TTC549 (cell line): ENCODE measurements at regions not wholly inside any gene's neighbourhood (a gene's known extent, or its start where the extent isn't known, plus 50 kb on each side); places are given as distances from the start of the nearest gene placed in this dataset.

Source experiments
- FAIRE-seq: peaks from 2 replicates; lab custom pipeline; 2012; peaks lifted over from hg19 to GRCh38; lab: Jason Lieb, UNC

DNA sequence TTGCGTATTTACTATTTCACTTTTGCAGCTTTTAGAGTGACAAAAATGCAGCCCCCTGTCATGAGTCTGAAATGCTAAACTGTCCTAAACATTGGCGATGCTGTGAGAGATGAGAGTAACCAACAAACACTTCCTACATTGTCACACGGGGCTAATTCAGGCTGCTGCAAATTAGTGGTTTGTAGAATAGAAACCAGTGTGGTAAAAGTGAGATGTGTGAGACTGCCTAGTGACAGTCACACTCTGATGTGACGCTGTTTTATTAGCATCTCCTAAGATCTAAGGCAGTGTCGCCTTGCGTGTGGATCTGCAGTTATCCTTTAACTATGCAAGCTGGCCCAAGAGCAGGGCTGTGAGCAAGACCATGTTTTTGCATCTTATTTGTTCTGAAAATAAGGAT, 800.2 kb upstream of the TENM3 start:
- no peak for FAIRE-seq

DNA sequence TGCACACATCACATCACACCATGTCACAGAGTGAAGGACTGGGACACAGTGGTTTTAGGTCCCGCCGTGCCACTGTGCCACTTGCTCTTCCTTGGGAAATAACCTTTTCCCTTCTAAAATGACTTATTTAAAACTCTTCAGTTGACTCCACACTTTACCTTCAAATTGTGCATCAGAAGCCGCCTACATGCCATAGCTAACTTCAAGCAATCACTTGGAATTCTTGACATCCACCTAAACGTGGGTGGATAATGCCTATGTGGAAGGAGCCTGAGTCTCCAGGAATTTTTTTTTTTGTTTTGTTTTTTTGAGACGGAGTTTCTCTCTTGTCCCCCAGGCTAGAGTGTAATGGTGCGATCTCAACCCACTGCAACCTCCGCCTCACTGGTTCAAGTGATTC, 777.4 kb upstream of the TENM3 start:
- no peak for FAIRE-seq

DNA sequence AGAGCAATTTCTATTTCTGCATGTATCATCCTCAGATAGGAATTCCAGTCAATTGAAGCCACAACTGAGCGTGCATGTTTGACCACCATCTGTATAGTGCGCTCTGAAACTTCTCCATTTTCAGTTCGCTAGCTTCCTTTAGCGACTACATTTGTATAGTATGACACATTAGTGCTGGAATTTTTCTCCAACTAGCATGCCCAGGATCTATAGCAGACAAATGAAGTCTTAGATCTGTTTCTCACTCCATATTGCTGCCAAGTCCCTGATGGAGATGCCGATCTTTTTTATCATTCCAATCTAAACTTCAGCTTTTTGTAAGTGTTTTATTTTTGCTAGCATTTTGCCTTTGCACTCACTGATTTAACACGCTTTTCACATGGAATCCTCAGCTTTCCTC, 774.8 kb upstream of the TENM3 start:
- no peak for FAIRE-seq

DNA sequence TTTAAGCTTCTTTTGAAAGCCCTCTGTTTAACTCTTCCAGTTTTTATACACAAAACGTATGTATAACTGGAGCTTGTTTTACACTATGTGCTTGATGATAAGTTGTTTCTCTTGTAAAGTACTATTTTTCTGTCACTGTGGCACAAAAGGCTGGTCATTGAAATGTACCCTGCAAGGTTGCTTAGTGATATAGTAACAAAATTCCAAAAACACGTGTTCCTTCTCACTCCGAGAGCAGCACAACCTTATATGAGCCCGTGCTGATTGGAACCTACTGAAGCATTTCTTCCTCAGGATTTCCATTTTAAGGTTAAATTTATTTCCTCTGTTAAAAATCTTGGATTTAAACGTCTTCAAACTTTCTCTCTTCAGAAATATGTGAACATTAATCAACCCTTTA, 772.9 kb upstream of the TENM3 start:
- FAIRE-seq, result no peak

DNA sequence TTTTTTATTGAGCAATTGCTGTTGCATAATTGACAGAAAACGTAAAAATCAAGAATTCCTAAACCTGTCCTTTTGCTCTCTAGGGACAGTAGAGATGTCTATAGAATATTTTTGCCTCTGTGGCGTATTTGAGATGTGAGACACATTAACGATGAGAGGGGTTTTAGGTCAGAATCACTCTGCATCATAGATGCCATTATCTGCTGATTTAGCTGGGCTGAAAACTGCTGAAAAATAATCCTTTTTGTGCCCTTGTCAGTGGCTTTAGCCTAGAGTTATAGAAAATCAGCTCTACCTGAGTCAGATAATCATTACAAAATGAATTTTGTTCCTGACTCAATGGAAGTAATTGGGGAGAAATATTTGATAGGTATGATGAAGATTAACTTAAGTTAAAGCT, 767.8 kb upstream of the TENM3 start:
- no peak for FAIRE-seq

DNA sequence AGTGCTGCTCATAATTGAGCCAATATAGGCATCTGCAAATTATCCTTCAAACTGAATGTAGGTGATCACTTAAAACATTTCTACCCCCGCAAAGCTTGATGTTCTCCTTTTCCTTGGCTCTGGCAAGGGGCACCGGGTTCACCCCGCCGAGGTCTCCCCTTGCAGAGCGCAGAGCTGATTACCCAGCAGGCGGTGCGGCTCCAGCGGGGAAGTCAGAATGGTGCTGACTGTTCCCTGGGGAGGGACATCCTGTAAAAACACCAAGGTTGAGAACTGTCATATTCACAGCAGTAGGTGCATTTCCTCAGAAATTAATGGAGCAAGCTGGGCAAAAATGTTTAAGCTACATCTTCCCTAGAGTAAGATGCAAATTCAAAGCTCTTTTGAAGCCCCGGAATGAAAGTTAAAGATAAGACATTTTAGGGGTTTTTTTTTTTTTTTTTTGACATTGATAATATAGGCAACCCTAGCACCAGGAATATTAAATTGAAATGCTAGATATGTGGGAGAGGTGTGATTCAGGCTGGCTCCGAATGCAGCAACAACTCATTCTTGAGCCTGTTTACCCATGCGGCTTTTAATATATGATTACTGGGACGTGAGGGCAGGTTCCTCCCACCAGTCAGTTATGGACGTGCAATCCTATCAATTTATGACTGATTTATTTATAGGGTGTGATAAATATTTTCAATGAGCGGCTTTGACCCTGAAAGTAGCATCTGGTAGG, 767.3 kb upstream of the TENM3 start:
- no peak for FAIRE-seq

DNA sequence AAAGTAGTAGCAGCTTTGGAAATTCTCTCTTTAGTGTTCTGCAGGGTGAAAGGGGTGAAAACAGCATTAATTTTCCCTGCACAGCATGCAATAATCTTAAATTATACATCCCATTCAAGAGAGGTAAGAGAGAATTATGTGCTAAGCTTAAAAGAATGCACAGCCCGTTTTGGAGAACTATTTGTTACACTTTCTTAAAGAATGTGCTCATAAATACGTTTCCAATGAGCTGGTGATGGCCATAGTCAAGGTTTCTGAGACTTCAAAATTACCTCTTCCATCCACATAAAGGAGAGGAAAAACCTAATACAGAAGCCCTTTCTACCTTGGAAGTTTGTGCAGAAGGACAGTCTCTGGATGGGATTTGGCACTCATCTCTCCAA, 766.7 kb upstream of the TENM3 start:
- no peak for FAIRE-seq

DNA sequence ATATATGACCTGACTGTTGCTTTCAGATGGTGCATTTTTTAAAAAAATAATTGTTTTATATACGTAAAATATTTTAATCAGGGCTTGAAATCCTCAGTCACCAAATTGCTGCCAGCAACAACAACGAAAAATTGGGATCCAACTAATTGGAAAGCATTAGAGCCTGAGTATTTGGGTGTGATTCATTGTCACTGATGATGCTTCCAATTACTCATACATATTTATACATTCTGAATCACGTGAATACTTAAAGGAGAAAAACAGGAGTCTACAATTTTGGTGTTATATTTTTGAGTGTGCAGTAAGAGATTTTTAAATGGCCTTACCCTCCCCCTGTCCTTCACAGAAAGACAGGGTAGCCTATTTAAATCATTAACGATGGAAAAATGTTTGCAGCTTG, 765.6 kb upstream of the TENM3 start:
- no peak for FAIRE-seq

DNA sequence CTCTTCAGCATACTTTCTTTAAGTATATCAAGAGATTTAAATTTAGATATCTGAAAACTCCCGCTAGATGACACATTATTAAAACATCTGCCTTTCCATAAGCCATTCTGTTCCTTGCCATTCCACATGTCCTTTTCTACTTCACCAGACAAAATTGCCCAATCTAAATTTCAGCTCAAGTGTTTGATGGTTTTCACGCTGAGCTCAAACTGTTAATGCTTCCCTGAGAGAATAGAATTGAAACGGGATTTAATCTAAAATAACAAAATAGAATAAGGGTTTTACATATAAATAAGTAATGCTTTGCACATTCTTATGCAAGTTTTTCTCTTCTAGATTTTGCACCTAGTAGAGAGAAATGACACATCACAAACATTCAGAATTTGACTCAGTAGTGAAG, 764.5 kb upstream of the TENM3 start:
- no peak for FAIRE-seq

DNA sequence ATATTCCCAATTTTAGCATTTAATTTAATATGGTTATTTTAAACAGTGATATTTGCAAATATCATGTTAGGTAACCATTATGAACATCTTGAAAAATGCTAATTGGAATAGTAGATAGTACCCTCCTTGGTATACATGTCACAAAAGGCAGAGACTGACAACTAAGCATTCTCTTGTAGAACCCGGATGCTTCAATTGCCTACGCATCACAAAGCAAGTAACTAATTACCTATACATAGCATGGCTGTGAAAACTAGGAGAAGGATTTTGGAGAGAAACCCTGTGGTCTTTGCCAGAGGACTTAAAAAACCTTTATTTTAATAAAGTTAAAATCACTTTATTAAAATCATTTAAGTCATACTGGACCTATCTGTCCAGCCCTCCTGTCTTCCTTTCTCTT, 764.1 kb upstream of the TENM3 start:
- FAIRE-seq, result no peak

DNA sequence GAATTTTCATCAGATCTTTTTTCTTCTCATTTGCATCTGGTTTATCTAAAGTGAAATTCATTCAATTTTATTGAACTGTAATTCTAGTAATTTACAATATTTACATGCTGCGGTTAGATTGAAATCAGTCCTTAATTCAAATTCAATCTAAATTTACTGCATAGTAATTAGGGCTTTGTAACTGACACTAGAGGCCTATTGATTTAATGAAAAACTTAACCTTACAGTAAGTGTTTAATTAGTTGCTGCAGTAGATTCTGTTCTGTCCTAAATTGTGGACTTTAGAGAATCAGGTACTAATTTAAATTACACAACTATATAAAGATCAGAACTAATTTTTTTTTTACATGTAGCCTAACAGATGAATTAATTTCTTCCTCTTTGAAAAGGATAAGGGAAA, 758.8 kb upstream of the TENM3 start:
- no peak for FAIRE-seq

DNA sequence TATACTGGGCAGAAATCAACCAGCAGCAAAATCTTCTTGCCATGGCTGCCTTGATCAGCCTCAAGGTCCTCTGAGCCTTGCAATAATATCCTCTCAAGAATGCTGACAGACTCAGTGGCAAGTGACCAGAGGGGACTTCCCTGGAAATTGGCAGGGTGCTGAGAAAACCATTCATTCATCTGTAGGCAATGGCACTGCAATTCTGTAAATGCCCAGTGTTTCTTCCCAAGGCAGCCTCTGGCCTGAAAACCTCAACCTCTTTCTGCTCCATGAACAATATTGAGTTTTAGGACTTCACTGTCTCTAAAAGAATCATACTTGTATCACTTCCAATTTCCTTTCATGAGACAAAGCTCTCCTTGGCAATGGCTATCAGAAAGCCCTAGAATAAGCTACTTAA, 754.3 kb upstream of the TENM3 start:
- FAIRE-seq, result no peak

DNA sequence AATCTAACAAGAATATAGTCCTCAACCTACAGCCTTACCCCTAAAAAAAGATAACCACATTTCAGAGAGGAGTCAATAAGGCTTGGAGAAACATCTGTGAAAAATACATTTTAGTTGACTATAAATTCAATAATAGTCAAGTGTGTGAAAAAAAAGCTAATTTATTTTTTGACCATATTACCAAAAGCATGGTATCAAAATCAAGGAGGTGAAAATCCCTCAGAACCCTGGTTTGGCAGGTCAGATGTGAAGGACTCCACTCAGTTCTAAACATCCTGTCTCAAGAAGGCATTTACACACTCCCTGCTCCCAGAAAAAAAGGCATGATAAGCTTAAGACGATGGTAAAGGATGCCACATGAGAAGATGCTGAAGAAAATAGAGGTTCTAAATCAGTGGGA, 745.1 kb upstream of the TENM3 start:
- FAIRE-seq, result no peak

DNA sequence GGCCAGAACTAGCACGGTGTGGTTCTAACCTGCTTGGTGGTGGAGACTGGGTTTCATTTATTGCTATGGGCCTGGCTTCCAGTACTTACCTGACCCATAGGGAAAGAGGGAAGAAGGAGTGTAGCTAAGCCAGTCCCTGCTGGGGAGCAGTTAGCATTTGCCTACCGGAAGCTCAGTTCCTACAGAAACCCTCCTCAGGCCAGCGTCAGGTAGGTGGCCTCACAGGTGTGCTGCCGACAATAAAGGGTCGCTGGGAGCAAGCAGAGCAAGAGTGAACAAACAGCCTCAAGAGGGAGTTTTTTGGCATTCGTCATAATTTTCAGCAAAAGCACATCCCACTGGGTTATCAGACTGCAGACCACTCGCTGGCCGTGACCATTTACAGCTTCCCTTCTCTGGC, 740.6 kb upstream of the TENM3 start:
- no peak for FAIRE-seq

DNA sequence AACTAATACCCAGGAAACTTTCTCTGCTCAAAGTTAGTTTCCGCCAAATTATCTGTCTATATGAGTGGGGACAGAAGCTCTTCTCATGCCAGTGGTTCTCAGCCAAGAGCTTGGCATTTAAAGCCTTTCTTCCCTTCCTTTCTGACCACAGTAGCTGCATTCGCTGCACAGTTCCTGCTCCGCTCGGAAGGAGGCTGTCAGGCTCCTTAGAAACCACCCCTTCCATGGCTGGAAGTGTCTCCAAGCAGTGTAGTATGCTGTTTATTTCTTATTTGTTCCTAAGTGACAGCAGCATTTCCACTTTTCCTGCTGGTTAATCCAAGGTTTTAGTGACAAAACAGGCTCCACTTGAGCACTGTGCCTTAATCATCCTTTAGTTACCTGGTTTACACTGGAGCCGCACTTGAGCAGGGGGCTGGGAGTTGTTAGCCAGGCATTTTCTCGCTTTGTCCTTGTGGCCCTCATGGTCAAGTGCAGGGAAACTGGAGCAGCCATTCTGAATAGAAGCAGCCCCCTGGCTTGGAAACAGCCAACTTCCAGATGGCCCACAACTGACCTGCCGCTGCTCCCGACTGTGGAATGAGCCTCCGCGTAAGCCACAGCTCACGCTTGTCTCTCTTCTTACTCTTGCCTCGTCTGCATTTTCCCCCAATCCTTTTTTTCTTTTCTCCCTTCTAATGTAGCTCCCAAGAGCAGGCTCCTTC, 739.4 kb upstream of the TENM3 start:
- no peak for FAIRE-seq

DNA sequence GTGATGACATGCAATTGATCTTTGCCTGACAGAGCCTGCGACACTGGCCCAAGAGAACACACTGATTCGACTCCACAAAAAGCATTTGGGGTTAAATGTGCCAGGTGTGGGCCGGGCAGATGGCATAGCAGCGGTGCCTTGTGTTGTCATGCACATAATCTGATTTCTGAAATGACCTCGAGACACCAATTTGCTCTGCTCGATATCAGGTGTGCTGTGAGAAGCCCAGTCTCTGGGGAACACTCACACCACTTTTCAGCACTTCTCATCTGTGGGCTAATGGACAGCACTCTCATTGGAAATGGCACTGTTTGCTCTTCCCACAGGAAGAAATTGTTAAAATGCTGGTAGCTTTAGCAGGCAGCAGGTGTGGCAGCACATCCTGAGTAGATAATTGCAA, 738.3 kb upstream of the TENM3 start:
- FAIRE-seq, result no peak

DNA sequence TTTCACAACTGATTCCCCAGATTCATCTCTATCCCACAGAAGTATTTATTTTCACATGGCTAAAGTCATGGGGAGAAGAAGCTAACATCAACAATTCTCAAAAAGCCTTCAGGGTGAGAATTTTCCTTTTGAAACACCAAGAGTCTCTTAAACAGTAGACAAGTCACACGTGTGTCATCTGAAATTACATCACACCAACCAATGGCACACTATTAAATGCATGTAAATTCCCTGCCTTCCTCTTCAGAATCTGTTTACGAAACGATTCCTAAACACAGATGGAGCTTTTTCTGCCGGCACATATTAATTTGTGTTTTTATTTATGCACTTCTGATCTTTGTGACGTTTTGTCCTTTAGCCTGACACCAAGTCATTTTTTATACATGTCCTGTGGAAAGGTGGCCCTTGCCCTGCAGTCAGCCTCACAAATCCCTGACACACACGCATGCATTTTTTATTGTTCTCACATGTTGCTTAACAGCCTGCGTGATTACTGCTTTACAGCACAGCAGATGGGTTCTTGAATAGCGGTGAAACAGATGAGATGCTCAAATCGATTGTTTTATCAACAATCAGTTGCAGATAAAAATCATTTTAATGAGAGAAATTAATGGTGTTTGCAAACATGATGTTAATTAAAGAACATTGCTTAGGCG, 735.9 kb upstream of the TENM3 start:
- no peak for FAIRE-seq

DNA sequence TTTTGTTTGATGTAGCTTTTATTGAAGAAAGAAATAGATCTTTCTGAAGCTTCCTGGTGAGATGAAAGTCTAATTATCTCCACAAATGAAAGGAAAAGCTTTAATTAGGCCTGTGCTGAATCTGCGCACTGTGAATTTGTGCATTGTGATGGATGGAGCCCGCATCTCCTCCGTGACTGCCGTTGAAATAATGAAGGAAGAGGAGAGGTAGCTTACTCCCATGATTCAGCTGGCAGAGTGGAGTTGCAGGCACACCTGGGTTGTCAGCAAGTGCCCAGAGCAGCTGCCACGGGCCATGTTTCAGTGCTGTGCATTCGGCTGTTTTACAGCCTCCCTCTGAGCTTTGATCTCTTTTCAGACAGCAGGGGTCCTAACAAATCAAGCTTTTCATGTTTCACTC, 735.3 kb upstream of the TENM3 start:
- FAIRE-seq, result no peak

DNA sequence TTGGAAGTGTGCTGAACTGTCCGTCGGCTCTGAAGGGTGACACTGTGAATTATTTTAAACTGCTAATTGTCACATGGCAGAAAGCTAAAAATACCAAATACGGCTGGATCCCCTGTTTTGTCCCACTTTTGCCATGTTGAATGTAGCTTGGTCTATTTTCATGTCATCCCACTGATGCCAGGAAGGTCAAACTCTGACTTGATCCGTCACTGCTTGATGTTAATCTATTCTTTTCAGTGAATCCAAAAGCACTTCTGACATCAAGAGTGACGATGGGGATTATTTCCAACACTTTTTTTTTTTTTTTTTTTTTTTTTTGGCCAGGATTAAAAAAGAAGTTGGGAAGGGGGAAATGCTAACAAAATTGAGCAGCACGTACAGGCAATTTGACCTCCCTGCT, 734.6 kb upstream of the TENM3 start:
- FAIRE-seq, result no peak

DNA sequence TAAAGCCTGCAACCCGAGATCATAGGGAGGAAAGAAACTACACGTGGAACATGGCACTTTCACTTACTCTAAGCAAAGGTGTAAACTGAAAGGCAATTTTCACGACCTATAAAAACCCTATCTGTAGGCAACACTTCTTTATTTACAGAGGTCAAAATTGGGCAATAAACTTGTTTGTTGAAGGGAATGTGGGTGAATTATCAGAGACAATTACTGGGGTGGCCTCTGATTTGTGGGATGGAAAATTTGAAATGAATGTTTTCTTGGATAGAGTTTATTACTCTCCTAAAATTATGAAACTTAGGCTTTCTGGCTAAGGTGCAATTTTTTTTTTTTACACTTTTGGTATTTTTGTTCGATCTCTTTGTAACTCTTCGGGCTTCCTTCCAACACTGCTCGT, 734.1 kb upstream of the TENM3 start:
- no peak for FAIRE-seq

DNA sequence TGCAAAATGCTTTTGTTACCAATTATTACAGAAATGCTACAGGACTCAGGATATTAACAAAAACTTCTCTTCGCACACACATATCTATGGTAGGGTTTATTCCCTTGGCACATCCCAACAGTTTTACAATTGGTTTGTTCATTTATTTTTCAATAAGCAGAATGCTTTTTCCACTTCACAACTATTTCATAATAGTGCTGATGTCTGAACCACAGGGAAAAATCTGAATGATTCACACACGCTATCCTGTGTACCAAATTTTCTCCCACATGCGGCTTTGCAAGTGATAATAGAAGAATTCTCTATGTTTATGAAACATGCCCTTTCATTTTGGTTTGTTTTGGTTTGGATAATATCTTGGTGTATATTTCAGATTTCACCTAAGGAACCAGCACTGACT, 725.7 kb upstream of the TENM3 start:
- FAIRE-seq, result no peak

DNA sequence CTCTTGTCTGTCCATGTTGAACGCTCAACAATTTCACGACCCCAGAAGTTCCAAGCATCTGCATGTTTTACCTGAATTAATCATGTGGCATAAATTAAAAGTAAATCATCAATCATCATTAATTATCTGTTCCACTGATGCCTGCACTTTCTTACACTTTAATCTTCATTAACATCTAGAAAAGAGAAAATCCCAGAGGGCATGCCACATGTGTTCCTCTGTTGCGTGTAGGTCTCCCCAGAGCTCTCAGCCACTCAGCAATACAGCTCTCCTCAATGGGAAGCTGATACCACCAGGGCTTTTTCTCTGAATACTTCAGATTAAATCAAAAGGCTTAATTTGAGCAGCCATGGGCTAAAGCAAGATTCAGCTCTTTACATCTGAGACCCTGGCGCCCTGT, 722.4 kb upstream of the TENM3 start:
- no peak for FAIRE-seq

DNA sequence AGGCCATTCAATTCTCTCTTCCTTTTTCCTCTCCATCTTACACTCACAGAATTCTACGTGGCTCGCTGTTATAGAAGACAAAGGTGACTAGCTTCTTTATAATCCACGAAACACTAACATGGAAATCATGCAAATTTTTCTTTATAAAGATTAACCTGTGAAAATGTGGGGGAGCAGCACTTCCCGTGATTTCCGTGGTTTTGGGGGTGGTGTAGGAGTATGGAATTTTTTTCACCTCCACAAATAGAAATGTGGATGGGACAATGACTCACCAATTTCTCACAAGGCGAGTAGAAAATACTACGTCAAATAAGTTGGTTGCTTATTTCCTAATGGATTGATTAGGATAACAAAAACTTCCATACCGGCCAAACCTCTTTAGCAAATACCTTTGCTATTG, 719.2 kb upstream of the TENM3 start:
- FAIRE-seq, result no peak

DNA sequence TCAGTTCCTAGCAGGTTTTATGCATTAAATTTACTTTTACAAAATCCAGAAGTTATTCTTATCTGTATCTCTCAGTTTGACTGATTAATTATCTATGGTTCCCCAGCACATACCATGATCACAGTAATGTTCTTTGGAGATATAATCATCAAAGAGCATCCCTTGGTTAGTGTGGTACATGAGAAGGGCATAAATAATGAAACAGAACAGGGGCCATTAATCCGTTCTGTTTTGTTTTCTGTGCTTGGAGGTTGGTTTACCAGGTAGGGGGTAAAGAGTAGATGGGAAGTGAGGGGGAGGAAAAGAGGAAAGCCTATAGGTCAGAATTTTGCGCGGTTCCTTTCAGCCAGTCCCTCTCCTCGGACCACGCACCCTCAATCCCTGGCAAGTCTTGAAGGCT, 718.7 kb upstream of the TENM3 start:
- FAIRE-seq, result no peak
